Cardiac fibroblast (primary cell): ENCODE measurements at regions not wholly inside any gene's neighbourhood (a gene's known extent, or its start where the extent isn't known, plus 50 kb on each side); places are given as distances from the start of the nearest gene placed in this dataset.
A peak's percentile ranks its signal among the peaks of the same experiment; 100 is the strongest.

Experiments
- DNase-seq, 2 donors: peaks; one replicate each; pipeline versions ENCODE4 v3.0.0 to v3.0.0-alpha.2; 2010; ENCODE audit warnings: low read depth in 2 of 2
- H3K4me3 ChIP-seq, 2 donors: replicated peaks in 1 of 2; 1 replicate in 1 of 2; 2 replicates in 1 of 2; pipeline ENCODE4 v1.5.1; 2011; ENCODE audit warnings: low read depth in 2 of 2, low read length in 2 of 2, mild to moderate bottlenecking in 2 of 2, moderate library complexity in 1 of 2
- TF ChIP-seq, protein P1 (sequence below): IDR thresholded peaks from one replicate; pipeline ENCODE4 v1.5.1; 2011; ENCODE audit warnings: low read depth, mild to moderate bottlenecking, low read length, inconsistent platforms

DNA sequence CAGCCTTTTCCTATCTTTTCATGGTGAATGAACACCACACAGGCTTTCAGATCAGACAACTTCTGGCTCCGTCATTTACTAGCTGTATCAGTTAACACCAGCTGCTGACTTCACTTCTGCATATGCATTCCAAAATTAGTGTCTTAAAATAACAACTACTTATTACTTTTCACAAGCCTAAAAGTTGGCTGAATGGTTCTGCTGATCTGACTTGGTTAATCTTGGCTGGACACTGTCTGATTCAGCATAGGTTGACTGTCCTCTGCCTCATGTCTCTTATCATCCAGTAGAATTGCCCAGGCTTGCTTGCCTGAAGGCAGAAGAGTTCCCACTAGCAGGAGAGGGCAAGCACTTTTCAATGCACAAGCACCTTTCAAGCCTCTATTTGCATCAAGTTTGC is 72.7 kb downstream of the MARCHF4 start:
- H3K4me3 ChIP-seq = no peak overlapping the region
- TF ChIP-seq, protein P1, sequence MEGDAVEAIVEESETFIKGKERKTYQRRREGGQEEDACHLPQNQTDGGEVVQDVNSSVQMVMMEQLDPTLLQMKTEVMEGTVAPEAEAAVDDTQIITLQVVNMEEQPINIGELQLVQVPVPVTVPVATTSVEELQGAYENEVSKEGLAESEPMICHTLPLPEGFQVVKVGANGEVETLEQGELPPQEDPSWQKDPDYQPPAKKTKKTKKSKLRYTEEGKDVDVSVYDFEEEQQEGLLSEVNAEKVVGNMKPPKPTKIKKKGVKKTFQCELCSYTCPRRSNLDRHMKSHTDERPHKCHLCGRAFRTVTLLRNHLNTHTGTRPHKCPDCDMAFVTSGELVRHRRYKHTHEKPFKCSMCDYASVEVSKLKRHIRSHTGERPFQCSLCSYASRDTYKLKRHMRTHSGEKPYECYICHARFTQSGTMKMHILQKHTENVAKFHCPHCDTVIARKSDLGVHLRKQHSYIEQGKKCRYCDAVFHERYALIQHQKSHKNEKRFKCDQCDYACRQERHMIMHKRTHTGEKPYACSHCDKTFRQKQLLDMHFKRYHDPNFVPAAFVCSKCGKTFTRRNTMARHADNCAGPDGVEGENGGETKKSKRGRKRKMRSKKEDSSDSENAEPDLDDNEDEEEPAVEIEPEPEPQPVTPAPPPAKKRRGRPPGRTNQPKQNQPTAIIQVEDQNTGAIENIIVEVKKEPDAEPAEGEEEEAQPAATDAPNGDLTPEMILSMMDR = no peak
- peak; percentile 7 to 47 for DNase-seq

DNA sequence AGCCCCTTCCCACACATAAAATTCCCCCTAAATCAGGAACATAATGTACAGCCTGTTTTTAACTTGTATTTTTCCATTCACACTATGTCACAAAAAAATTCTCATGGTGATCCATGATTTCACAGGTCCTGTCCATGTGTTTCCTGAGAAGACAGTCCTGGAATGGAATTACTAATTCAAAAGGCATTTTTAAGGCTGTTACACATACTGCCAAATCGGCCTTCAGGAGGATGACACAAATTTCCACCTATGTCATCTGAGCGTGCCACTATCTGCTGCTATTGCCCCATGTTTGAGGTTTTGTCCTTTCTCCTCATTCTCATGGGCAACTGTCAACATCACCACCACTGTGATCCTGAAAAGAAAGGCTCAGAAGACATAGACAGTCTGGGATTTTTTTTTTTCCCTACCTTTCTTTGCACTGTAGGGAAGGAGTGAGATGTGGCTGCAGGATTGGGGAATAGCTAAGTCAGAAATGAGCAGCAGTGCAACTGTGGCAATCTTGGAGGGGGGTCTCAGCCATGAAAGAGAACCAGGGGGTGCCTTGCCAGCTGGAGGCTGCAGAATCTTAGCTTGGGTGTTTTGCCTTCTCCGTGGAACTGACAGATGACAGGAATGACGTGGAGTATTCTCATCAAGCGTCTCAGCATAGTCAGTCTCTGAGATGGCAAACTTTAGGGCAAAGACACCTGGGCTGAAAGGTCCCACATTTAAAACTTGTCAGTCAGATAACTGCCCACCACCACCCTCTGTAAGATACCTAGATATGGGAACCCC is 73.4 kb downstream of the MARCHF4 start:
- TF ChIP-seq, protein P1 = no peak
- no peak overlapping the region for H3K4me3 ChIP-seq
- DNase-seq = peak; percentile 58 to 91

DNA sequence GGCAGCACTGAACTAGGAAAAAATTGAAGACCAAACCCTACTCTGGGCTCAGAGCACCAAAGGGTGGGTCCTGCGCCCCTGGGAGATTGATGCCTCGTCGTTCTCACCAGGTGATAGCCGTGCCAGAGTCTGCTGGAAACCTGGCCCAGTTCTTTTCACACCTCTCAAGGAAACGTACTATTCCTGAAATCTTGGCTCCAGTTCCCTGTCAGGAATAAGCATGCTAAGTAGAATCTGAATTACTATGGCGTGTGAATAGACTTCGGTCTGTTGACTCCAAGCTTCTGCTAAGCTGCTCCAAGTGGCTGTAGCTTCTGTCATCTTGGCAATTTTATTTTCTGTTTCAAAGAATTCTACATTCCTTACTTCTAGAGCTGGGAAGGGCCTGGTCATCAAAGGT is 75.4 kb downstream of the MARCHF4 start:
- no peak overlapping the region for H3K4me3 ChIP-seq
- TF ChIP-seq, protein P1 = no peak
- DNase-seq = no peak

DNA sequence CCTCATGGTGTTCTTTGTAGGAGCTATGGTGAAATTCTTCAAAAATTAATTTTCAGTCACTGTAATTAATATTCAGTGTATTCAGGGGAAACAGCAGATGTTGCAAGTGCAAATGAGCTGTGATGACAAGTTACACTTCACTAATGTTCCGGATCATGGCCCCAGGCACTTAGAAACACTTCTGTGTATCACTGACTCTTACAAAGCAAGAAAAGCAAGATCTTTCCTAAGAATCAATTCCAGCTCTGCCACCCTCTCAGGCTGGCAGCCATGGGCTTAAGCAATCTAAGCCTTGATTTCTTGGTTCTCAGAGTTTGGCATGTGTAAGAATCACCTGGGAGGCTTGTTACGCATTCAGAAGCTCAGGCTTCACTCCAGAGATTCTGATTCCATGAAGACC is 78.0 kb downstream of the MARCHF4 start:
- TF ChIP-seq, protein P1 = no peak
- H3K4me3 ChIP-seq = no peak overlapping the region
- DNase-seq = no peak

DNA sequence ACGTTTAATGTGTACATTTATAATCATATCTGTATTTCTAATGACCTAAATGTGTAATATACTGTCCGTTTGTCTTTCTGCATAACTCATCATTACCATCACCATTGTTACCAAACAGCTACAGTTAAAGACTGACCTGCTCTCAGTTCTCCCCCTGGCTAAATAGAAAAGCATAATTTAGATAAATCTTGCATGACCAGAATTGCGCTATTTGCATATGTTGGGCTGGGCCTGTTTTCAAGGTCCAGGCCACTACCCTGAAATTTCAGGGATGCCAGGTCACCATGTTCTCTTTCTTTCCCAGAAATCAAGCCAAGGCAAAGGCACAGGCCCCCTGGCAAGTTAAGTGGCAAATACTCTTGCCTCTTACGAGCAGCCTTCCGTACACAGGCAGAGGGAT is 78.4 kb downstream of the MARCHF4 start:
- DNase-seq = no peak
- TF ChIP-seq, protein P1 = no peak
- H3K4me3 ChIP-seq = no peak overlapping the region

DNA sequence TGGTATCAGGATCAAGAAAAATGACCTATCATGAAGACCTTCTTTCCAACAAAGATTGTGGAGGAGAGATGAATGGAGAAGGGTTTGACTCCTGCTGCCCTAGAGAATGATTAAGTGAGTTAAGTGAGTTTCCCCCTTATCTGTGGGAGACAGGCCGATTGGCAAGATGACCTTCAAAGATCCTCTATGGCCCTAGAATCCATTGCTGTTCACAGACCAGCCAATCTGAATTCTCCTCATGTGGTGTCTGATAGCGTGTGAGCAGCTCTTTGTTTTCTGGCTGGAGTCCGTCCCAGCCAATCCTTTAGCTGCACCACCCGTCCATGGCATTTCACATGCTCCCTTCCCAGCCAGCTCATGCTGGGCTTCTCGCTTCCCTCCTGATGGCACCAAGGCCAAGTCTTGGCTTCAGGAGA is 79.4 kb downstream of the MARCHF4 start:
- TF ChIP-seq, protein P1 = no peak
- DNase-seq = peak; percentile 14 to 22
- no peak overlapping the region for H3K4me3 ChIP-seq

DNA sequence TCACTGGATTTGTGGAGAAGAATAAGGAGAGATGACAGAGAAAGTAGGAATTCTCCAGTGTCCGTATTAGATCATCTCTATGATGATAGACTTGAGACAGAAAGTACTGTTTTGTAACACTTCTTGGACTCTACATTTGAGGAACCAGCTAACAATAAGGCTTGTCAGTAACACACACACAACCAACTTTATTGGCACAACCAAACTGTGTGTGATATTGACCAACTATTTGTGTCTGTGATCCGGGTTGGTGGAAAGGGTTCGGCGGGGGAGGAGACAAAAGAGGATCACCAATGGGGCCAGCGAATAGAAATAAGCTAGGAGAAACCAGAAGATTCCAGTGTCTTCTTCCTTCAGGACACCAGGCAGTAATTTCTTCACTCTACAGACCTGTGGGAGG is 79.8 kb downstream of the MARCHF4 start:
- DNase-seq = no peak
- TF ChIP-seq, protein P1 = no peak

More for the DNA sequence above, 79.8 kb downstream of the MARCHF4 start:
- no peak overlapping the region for H3K4me3 ChIP-seq
